Neural progenitor cell (in vitro differentiated cells): ENCODE measurements at regions not wholly inside any gene's neighbourhood (a gene's known extent, or its start where the extent isn't known, plus 50 kb on each side); places are given as distances from the start of the nearest gene placed in this dataset.

Experiments used
- CTCF ChIP-seq: fragments of 200-600 bp; sonication (generic); IDR thresholded peaks from 2 replicates; pipeline ENCODE4 v1.5.1; 2017; ENCODE audit warnings: antibody characterized with exemption, mild to moderate bottlenecking
- EZH2 ChIP-seq: fragments of 200-600 bp; sonication (generic); IDR thresholded peaks from 2 replicates; pipeline ENCODE4 v1.6.1; 2017; ENCODE audit warnings: antibody characterized with exemption, mild to moderate bottlenecking, moderate library complexity
- EZH2phosphoT487 ChIP-seq: fragments of 200-600 bp; sonication (generic); IDR thresholded peaks from 2 replicates; pipeline ENCODE4 v1.6.1; 2017; ENCODE audit warnings: antibody characterized with exemption

- TF ChIP-seq EZH2phosphoT487, result no peak
- no peak for TF ChIP-seq CTCF
- no peak for TF ChIP-seq EZH2
These were observed 434.0 kb upstream of the MEIS1 start for GRCh38 chr2:66000901-66001300.
